ENCODE measurements at regions not wholly inside any gene's neighbourhood (a gene's known extent, or its start where the extent isn't known, plus 50 kb on each side); places are given as distances from the start of the nearest gene placed in this dataset.
"Not testable (repeated sequence)": the region's sequence is repeated elsewhere in the genome, so short reads cannot be mapped to it uniquely, and the experiment has no call there.

DNA sequence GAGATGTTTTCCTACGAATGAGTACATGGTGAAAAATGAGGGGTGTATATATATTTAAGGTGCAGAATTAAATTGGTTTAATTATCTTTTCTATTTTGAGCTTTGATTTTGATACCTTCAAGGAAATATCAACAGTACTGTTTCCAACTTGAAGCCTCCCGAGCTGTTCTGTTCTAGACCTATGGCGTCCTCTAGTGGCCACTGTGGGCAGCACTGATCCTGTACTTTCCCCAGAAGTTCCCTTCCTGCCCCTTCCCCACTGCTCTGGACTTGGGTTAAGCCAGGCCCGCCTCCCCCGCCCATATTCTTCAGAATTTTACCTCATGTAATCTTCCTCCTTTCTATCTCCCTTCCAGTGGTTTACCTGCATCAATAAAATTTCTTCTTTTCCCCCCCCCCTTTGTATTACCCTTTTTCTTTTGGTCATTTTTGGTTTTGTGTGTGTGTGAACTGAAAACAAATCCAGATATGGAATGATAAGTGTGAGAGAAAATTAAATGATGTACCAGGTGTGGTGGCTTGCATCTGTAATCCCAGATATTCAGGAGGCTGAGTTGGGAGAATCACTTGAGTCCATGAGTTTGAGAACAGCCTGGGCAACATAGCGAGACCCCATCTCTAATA is 1643.5 kb downstream of the TP53TG3F start:
- DNase-seq (ENCODE audit: low spot score in 2 of 2) (no peak), FAIRE-seq (no peak)

- not testable (repeated sequence) for FAIRE-seq; DNase-seq (ENCODE audit: low spot score in 2 of 2)
Measured at GRCh38 chr16:35111772-35112171, 1652.4 kb downstream of the TP53TG3F start.

DNA sequence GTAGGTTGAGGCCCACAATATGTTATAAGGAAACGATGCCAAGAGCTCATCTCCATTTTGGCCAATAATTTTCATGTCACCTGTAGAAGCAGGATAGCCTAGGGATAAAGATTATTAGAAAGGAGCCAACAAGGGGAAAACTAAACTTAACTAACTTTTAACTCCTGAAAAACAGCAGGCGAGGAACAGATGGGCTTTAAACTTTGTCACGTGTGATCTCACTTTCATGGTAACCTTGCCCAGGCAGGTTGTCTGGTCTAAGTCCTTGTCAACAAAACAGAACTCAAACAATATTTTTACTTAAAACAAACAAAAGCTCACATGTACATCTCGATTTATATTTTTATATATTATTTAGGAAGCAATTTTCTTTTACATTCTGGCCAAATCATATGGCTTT is 1672.0 kb downstream of the TP53TG3F start:
- no peak for DNase-seq (ENCODE audit: low spot score in 2 of 2)
- FAIRE-seq, result no peak

- FAIRE-seq (no peak), DNase-seq (ENCODE audit: low spot score in 2 of 2) (no peak)
Measured at GRCh38 chr16:35134471-35134870, 1675.1 kb downstream of the TP53TG3F start.

GRCh38 chr16:35140293-35140986 is 1681.0 kb downstream of the TP53TG3F start:
- FAIRE-seq (no peak), DNase-seq (ENCODE audit: low spot score in 2 of 2) (no peak)

DNA sequence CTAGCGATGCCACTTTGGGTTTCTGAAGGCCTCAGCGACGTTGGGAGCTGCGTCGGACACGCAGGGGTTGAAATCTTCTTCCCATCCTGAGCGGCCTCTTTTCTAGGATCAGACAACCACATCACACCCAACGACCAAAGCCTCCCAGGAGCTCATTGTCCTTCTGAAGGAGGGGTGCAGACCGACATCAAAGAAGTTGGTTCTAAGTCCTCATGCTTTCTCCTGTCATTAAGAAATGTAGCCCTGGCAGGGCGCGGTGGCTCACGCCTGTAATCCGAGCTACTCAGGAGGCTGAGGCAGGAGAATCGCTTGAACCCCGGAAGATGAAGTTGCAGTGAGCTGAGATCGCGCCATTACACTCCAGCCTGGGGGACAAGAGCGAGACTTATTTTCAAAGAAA is 1681.9 kb downstream of the TP53TG3F start:
- no peak for FAIRE-seq

GRCh38 chr16:35142147-35142808 is 1682.9 kb downstream of the TP53TG3F start:
- FAIRE-seq (no peak), DNase-seq (ENCODE audit: low spot score in 2 of 2) (no peak)

More for the DNA sequence above, 1681.9 kb downstream of the TP53TG3F start:
- no peak for DNase-seq (ENCODE audit: low spot score in 2 of 2)

GRCh38 chr16:35142809-35143192 is 1683.4 kb downstream of the TP53TG3F start:
- DNase-seq (ENCODE audit: low spot score in 2 of 2) (no peak), FAIRE-seq (no peak)

- FAIRE-seq, result no peak
- DNase-seq (ENCODE audit: low spot score in 2 of 2), result no peak
Measured at GRCh38 chr16:35144212-35144932, 1685.0 kb downstream of the TP53TG3F start.

- DNase-seq (ENCODE audit: low spot score in 2 of 2) (no peak), FAIRE-seq (no peak)
Measured at GRCh38 chr16:35146031-35146710, 1686.8 kb downstream of the TP53TG3F start.

- DNase-seq (ENCODE audit: low spot score in 2 of 2), result no peak
- FAIRE-seq, result no peak
Measured at GRCh38 chr16:35146723-35147458, 1687.5 kb downstream of the TP53TG3F start.

- no peak for FAIRE-seq
- no peak for DNase-seq (ENCODE audit: low spot score in 2 of 2)
Measured at GRCh38 chr16:35147556-35148504, 1688.4 kb downstream of the TP53TG3F start.

DNA sequence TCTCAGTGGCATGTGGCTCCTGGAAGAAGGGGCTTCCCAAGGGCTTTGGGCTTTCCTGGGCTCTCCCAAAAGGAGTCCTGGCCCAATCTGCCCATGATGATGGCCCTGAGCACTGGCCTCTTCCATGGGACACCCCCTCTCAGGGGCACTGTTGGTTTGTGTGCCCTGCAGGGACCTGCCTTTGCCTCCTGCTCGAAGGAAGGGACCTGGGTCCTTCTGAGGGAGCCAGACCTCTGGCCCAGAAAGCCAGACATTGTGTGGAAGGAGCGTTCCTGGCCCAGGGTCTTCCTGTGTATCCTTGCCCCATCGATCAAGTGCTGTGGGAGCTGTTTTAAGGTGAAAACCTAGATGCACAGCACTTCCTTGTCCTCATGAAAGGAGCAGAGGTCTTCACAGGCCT is 1689.3 kb downstream of the TP53TG3F start:
- no peak for DNase-seq (ENCODE audit: low spot score in 2 of 2)

GRCh38 chr16:35149550-35149949 is 1690.1 kb downstream of the TP53TG3F start:
- no peak for DNase-seq (ENCODE audit: low spot score in 2 of 2)
- no peak for FAIRE-seq

More for the DNA sequence above, 1689.3 kb downstream of the TP53TG3F start:
- FAIRE-seq, result no peak

- no peak for FAIRE-seq
Measured at GRCh38 chr16:35150805-35151312, 1691.4 kb downstream of the TP53TG3F start.

GRCh38 chr16:35152067-35152627 is 1692.7 kb downstream of the TP53TG3F start:
- FAIRE-seq, result no peak
- no peak for DNase-seq (ENCODE audit: low spot score in 2 of 2)

More at GRCh38 chr16:35150805-35151312, 1691.4 kb downstream of the TP53TG3F start:
- no peak for DNase-seq (ENCODE audit: low spot score in 2 of 2)

GRCh38 chr16:35154627-35155026 is 1695.2 kb downstream of the TP53TG3F start:
- FAIRE-seq (no peak), DNase-seq (ENCODE audit: low spot score in 2 of 2) (no peak)

DNA sequence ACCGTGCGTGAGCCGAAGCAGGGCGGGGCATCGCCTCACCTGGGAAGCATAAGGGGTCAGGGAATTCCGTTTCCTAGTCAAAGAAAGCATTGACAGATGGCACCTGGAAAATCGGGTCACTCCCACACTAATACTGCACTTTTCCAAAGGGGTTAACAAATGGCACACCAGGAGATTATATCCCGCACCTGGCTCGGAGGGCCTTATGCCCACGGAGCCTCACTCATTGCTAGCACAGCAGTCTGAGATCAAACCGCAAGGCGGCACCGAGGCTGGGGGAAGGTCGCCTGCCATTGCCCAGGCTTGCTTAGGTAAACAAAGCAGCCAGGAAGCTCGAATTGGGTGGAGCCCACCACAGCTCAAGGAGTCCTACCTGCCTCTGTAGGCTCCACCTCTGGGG is 1698.1 kb downstream of the TP53TG3F start:
- DNase-seq (ENCODE audit: low spot score in 2 of 2); FAIRE-seq: not testable (repeated sequence)
